SKM-1 (cell line): ENCODE measurements at regions not wholly inside any gene's neighbourhood (a gene's known extent, or its start where the extent isn't known, plus 50 kb on each side); places are given as distances from the start of the nearest gene placed in this dataset.

Experiments
- DNase-seq: peaks from one replicate; lab custom pipeline; 2025; ENCODE audit not compliant: unreplicated experiment; lab: John Stamatoyannopoulos, UW

GRCh38 chr20:50258790-50259483 lies 68.3 kb downstream of the CEBPB start:
- DNase-seq, result no peak

GRCh38 chr20:50259705-50260478 lies 69.3 kb downstream of the CEBPB start:
- no peak for DNase-seq

- DNase-seq, result peak; percentile 41
These were observed 70.0 kb downstream of the CEBPB start for GRCh38 chr20:50260479-50261221.

GRCh38 chr20:50261471-50262212 lies 71.0 kb downstream of the CEBPB start:
- DNase-seq, result no peak

GRCh38 chr20:50263831-50264230 lies 73.2 kb downstream of the CEBPB start:
- no peak for DNase-seq

- no peak for DNase-seq
These were observed 74.0 kb downstream of the CEBPB start for GRCh38 chr20:50264534-50265145.

GRCh38 chr20:50265245-50265946 lies 74.8 kb downstream of the CEBPB start:
- DNase-seq, result no peak

- no peak for DNase-seq
These were observed 75.8 kb downstream of the CEBPB start for GRCh38 chr20:50266293-50267040.

- no peak for DNase-seq
These were observed 76.6 kb downstream of the CEBPB start for GRCh38 chr20:50267041-50267865.

- no peak for DNase-seq
These were observed 77.2 kb downstream of the CEBPB start for GRCh38 chr20:50267866-50268219.

GRCh38 chr20:50269091-50270033 lies 78.7 kb downstream of the CEBPB start:
- no peak for DNase-seq

GRCh38 chr20:50270034-50270395 lies 79.4 kb downstream of the CEBPB start:
- no peak for DNase-seq

GRCh38 chr20:50270569-50270968 lies 79.9 kb downstream of the CEBPB start:
- no peak for DNase-seq

GRCh38 chr20:50271176-50271575 lies 80.5 kb downstream of the CEBPB start:
- peak; percentile 24 for DNase-seq

- no peak for DNase-seq
These were observed 81.0 kb downstream of the CEBPB start for GRCh38 chr20:50271612-50272011.

- DNase-seq, result no peak
These were observed 81.5 kb downstream of the CEBPB start for GRCh38 chr20:50272030-50272723.
